Suprapubic skin (tissue), 4 donors: ENCODE measurements at regions not wholly inside any gene's neighbourhood (a gene's known extent, or its start where the extent isn't known, plus 50 kb on each side); places are given as distances from the start of the nearest gene placed in this dataset.

Experiments used
- DNase-seq, 2 donors: peaks; one replicate each; pipeline ENCODE4 v3.0.0-alpha.2; 2019; ENCODE audit warnings: low spot score in 2 of 2
- H3K27ac ChIP-seq: fragments of 200-600 bp; sonication (generic); one replicate; pipeline ENCODE4 v1.5.1; 2019
- H3K27me3 ChIP-seq: fragments of 200-600 bp; sonication (generic); one replicate; pipeline ENCODE4 v1.5.1; 2019
- H3K36me3 ChIP-seq: fragments of 200-600 bp; sonication (generic); one replicate; pipeline ENCODE4 v1.5.1; 2019
- H3K4me1 ChIP-seq: fragments of 200-600 bp; sonication (generic); one replicate; pipeline ENCODE4 v1.5.1; 2019
- H3K4me3 ChIP-seq: fragments of 200-600 bp; sonication (generic); one replicate; pipeline ENCODE4 v1.5.1; 2019; ENCODE audit warnings: mild to moderate bottlenecking
- H3K9me3 ChIP-seq: fragments of 200-600 bp; sonication (generic); one replicate; pipeline ENCODE4 v1.5.1; 2019
- CTCF ChIP-seq, 2 donors: fragments of 200-600 bp in 1 of 2; fragments of 450-650 bp in 1 of 2; sonication (generic) in 1 of 2; IDR thresholded peaks; one replicate each; pipeline ENCODE4 v1.5.1; 2016 to 2019; ENCODE audit warnings: antibody characterized with exemption in 2 of 2, mild to moderate bottlenecking in 1 of 2, moderate library complexity in 1 of 2
- EP300 ChIP-seq: sonication (generic); formaldehyde crosslinking; IDR thresholded peaks from one replicate; pipeline ENCODE4 v1.6.1; 2017; ENCODE audit warnings: antibody characterized with exemption
- POLR2A ChIP-seq, 2 donors: fragments of 450-650 bp; IDR thresholded peaks; one replicate each; pipeline ENCODE4 v1.6.1; 2017; ENCODE audit warnings: antibody characterized with exemption in 2 of 2, mild to moderate bottlenecking in 2 of 2, moderate library complexity in 2 of 2
- POLR2AphosphoS5 ChIP-seq, 3 donors: sonication (generic); formaldehyde crosslinking; IDR thresholded peaks; one replicate each; pipeline ENCODE4 v1.6.1; 2017; ENCODE audit warnings: antibody characterized with exemption in 3 of 3
- WGBS: methylation state at CpG from one replicate; pipeline ENCODE4 v1.1.5; 2018; 5-methylcytosine and 5-hydroxymethylcytosine counted together

GRCh38 chr6:27119329-27119728, 128.2 kb upstream of the PRSS16 start:
- 93% methylated on average over 1 of the region's 1 CpG for WGBS
- no peaks in the 10 kb centered on the region for H3K9me3 ChIP-seq
- no peaks in the 10 kb centered on the region for H3K27me3 ChIP-seq
- TF ChIP-seq EP300, result no peak
- TF ChIP-seq CTCF (IDR thresholded peaks at IDR 0.05), result no peak
- TF ChIP-seq POLR2A (IDR thresholded peaks at IDR 0.05), result no peak
- TF ChIP-seq POLR2AphosphoS5 (IDR thresholded peaks at IDR 0.05), result no peak
- DNase-seq, result no peak
- no peak overlapping the region for H3K4me3 ChIP-seq
- no peaks in the 10 kb centered on the region for H3K4me1 ChIP-seq
- H3K27ac ChIP-seq, result no peak overlapping the region
- no peaks in the 10 kb centered on the region for H3K36me3 ChIP-seq

- no peaks in the 10 kb centered on the region for H3K36me3 ChIP-seq
- no peak overlapping the region for H3K4me3 ChIP-seq
- TF ChIP-seq EP300 (no peak), POLR2A (IDR thresholded peaks at IDR 0.05) (no peak)
- WGBS, result 90% methylated on average over 2 of the region's 2 CpGs
- H3K27me3 ChIP-seq, result no peaks in the 10 kb centered on the region
- DNase-seq, result no peak
- H3K27ac ChIP-seq, result no peak overlapping the region
- H3K9me3 ChIP-seq, result no peaks in the 10 kb centered on the region
- no peaks in the 10 kb centered on the region for H3K4me1 ChIP-seq
Observed at GRCh38 chr6:27119761-27120160, 127.7 kb upstream of the PRSS16 start.

GRCh38 chr6:27121640-27122039, 125.9 kb upstream of the PRSS16 start:
- DNase-seq, result no peak
- no peaks in the 10 kb centered on the region for H3K27me3 ChIP-seq
- H3K4me1 ChIP-seq, result no peaks in the 10 kb centered on the region
- H3K36me3 ChIP-seq, result no peaks in the 10 kb centered on the region
- no peak for TF ChIP-seq POLR2AphosphoS5 (IDR thresholded peaks at IDR 0.05)
- TF ChIP-seq POLR2A (IDR thresholded peaks at IDR 0.05), result no peak
- no peak for TF ChIP-seq CTCF (IDR thresholded peaks at IDR 0.05)
- TF ChIP-seq EP300, result no peak
- 96% methylated on average over 2 of the region's 2 CpGs for WGBS
- H3K9me3 ChIP-seq, result no peaks in the 10 kb centered on the region
- H3K27ac ChIP-seq, result no peak overlapping the region
- no peak overlapping the region for H3K4me3 ChIP-seq

- Histone ChIP-seq H3K27ac (no peak overlapping the region), H3K4me1 (peaks cover 5% of the 10 kb centered on the region), H3K4me3 (no peak overlapping the region), H3K9me3 (no peaks in the 10 kb centered on the region), H3K27me3 (no peaks in the 10 kb centered on the region), H3K36me3 (no peaks in the 10 kb centered on the region)
- TF ChIP-seq CTCF (IDR thresholded peaks at IDR 0.05) (no peak), POLR2AphosphoS5 (IDR thresholded peaks at IDR 0.05) (no peak), EP300 (no peak), POLR2A (IDR thresholded peaks at IDR 0.05) (no peak)
- no peak for DNase-seq
- 90% methylated on average over 4 of the region's 4 CpGs for WGBS
Observed at GRCh38 chr6:27124252-27124657, 123.2 kb upstream of the PRSS16 start.

- 94% methylated on average over 6 of the region's 6 CpGs for WGBS
- Histone ChIP-seq H3K27me3 (no peaks in the 10 kb centered on the region), H3K36me3 (no peaks in the 10 kb centered on the region), H3K4me3 (peak overlapping the region; percentile 22), H3K27ac (no peak overlapping the region), H3K9me3 (no peaks in the 10 kb centered on the region), H3K4me1 (peaks cover 7% of the 10 kb centered on the region)
- no peak for DNase-seq
- no peak for TF ChIP-seq CTCF (IDR thresholded peaks at IDR 0.05)
- TF ChIP-seq POLR2AphosphoS5 (IDR thresholded peaks at IDR 0.05), result no peak
- TF ChIP-seq POLR2A (IDR thresholded peaks at IDR 0.05), result no peak
- no peak for TF ChIP-seq EP300
Observed at GRCh38 chr6:27126046-27126814, 121.3 kb upstream of the PRSS16 start.
